ENCODE measurements at regions not wholly inside any gene's neighbourhood (a gene's known extent, or its start where the extent isn't known, plus 50 kb on each side); places are given as distances from the start of the nearest gene placed in this dataset.

DNA sequence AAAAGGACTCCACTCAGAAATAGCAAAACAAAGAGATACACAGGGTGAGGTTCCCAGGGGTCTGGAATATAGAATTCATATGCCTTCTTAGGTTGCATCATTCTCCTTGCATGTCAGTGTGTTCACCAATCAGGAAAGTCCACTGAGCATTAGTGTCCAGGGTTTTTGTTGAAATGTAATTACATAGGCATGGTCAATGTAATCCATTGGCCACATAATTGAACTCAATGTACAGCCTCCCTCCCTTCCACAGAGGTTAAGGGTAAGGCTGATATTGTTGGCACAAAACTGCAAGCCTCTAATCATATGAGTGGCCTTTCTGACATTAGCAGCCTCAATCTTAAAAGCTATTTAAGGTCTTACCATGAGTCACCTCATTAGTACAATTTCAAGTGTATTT lies 736.1 kb upstream of the VSTM2A start:
- no peak for TF ChIP-seq POLR2A (IDR thresholded peaks at IDR 0.05)
- TF ChIP-seq, protein P1, sequence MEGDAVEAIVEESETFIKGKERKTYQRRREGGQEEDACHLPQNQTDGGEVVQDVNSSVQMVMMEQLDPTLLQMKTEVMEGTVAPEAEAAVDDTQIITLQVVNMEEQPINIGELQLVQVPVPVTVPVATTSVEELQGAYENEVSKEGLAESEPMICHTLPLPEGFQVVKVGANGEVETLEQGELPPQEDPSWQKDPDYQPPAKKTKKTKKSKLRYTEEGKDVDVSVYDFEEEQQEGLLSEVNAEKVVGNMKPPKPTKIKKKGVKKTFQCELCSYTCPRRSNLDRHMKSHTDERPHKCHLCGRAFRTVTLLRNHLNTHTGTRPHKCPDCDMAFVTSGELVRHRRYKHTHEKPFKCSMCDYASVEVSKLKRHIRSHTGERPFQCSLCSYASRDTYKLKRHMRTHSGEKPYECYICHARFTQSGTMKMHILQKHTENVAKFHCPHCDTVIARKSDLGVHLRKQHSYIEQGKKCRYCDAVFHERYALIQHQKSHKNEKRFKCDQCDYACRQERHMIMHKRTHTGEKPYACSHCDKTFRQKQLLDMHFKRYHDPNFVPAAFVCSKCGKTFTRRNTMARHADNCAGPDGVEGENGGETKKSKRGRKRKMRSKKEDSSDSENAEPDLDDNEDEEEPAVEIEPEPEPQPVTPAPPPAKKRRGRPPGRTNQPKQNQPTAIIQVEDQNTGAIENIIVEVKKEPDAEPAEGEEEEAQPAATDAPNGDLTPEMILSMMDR (IDR thresholded peaks at IDR 0.05): no peak
- intact Hi-C loops (cut with DNase I; ENCODE audit: low total_unique reads): no loop called here

DNA sequence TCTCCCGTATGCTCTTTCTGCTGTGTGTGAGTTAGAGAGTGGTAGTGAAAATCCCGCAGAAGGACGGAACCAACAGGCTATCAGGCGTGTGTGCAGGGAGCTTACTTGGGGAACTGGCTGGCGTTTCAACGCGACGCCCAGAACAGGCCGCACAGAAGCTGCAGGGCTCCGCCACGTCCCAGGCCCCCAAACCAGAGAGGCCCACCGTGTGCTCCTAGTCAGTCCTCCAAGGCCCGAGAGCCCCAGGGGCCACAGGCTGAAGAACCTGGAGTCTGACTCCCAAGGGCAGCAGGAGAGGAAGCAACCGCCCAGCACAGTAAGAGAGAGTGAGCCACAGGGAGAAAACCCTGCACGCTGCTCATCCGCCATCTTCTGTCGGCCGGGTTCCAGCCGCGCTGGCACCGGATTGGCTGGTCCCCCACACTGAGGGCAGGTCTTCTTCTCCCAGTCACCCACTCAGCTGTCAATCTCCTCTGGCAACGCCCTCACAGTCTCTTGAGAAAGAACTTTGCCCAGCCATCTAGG lies 730.6 kb upstream of the VSTM2A start:
- 75 to 78% methylated on average over 21 to 22 of the region's 22 CpGs for WGBS, 2 donors
- Histone ChIP-seq H3K4me1 (no peaks in the 10 kb centered on the region), H3K4me3 (peak overlapping the region; percentile 38 to 52), H3K9me3 (no peaks in the 10 kb centered on the region), H3K36me3 (ENCODE audit: low read depth, missing control alignments) (no peaks in the 10 kb centered on the region), H3K27me3 (no peaks in the 10 kb centered on the region), H3K27ac (peak overlapping the region in 1 of 2 donors; percentile 52)
- peak; percentile 85 for DNase-seq
- intact Hi-C loops (cut with DNase I; ENCODE audit: low total_unique reads): no loop called here
- TF ChIP-seq, protein P1 (IDR thresholded peaks at IDR 0.05): no peak
- TF ChIP-seq POLR2A (IDR thresholded peaks at IDR 0.05): no peak

More for the DNA sequence above, 736.1 kb upstream of the VSTM2A start:
- Histone ChIP-seq H3K36me3 (ENCODE audit: low read depth, missing control alignments) (no peaks in the 10 kb centered on the region), H3K27ac (no peak overlapping the region), H3K9me3 (no peaks in the 10 kb centered on the region), H3K4me1 (no peaks in the 10 kb centered on the region), H3K27me3 (no peaks in the 10 kb centered on the region), H3K4me3 (no peak overlapping the region)
- DNase-seq: no peak

DNA sequence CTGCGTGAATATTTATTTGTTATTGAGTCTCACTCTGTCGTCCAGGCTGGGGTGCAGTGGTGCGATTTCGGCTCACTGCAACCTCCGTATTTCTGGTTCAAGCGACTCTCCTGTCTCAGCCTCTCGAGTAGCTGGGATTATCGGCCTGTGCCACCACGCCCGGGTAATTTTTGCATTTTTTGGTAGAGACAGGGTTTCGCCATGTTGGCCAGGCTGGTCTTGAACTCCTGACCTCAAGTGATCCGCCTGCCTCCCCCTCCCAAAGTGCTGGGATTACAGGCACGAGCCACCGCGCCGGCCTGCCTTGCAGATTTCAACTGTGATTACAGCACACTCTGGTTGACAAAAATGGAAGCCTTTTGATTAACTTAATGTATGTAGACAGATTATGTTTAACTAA lies 730.0 kb upstream of the VSTM2A start:
- intact Hi-C loops (cut with DNase I; ENCODE audit: low total_unique reads): no loop called here
- no peaks in the 10 kb centered on the region for H3K4me1 ChIP-seq
- 58 to 65% methylated on average over 16 of the region's 16 CpGs for WGBS, 2 donors
- H3K27ac ChIP-seq: no peak overlapping the region
- peak overlapping the region; percentile 38 to 52 for H3K4me3 ChIP-seq
- TF ChIP-seq, protein P1 (IDR thresholded peaks at IDR 0.05): no peak
- H3K36me3 ChIP-seq (ENCODE audit: low read depth, missing control alignments): no peaks in the 10 kb centered on the region
- DNase-seq: no peak
- H3K9me3 ChIP-seq: no peaks in the 10 kb centered on the region
- H3K27me3 ChIP-seq: no peaks in the 10 kb centered on the region

DNA sequence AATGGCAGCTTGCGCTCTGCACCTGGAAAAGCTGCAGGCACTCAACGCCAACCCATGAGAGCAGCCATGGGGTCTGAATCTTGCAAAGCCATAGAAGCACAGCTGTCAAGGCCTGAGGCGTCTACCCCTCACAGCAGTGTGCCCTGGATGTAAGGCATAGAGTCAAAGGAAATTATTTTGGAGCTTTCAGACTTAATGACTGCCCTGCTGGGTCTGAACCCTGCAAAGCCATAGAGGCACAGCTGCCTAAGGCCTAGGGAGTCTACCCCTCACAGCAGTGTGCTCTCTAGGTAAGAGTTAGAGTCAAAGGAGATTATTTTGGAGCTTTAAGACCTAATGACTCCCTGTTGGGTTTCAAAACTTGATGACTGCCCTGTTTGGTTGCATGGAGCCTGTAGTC lies 706.9 kb upstream of the VSTM2A start:
- H3K4me3 ChIP-seq: no peak overlapping the region
- no peak for TF ChIP-seq POLR2A (IDR thresholded peaks at IDR 0.05)
- TF ChIP-seq, protein P1 (IDR thresholded peaks at IDR 0.05): no peak

DNA sequence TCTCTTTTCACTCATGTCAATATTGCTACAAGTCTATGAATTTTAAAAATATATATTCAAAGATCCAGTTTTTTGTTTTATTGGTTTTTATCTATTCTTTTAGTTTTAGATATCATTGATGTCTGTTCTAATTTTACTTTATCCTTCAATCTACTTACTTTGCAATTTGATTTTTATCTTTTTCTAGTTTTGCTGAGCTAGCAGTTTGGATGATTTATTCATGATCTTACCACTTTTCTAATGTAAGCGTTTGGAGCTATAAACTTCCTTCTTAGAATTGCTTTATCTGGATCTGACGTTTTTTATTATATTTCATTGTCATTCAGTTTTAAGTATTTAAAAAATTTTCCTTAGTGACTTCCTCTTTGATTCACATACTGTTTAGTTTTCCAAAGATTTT lies 664.5 kb upstream of the VSTM2A start:
- Histone ChIP-seq H3K4me3 (no peak overlapping the region), H3K4me1 (no peaks in the 10 kb centered on the region), H3K27ac (no peak overlapping the region), H3K9me3 (no peaks in the 10 kb centered on the region), H3K27me3 (no peaks in the 10 kb centered on the region), H3K36me3 (ENCODE audit: low read depth, missing control alignments) (no peaks in the 10 kb centered on the region)
- 36 to 64% methylated on average over 2 of the region's 2 CpGs for WGBS, 2 donors
- no peak for DNase-seq
- TF ChIP-seq, protein P1 (IDR thresholded peaks at IDR 0.05): no peak
- no peak for TF ChIP-seq POLR2A (IDR thresholded peaks at IDR 0.05)
- intact Hi-C loops (cut with DNase I; ENCODE audit: low total_unique reads): no loop called here

More for the DNA sequence above, 706.9 kb upstream of the VSTM2A start:
- Histone ChIP-seq H3K27ac (no peak overlapping the region), H3K36me3 (ENCODE audit: low read depth, missing control alignments) (no peaks in the 10 kb centered on the region), H3K9me3 (no peaks in the 10 kb centered on the region), H3K27me3 (no peaks in the 10 kb centered on the region), H3K4me1 (no peaks in the 10 kb centered on the region)
- DNase-seq: no peak
- 79 to 82% methylated on average over 3 of the region's 3 CpGs for WGBS, 2 donors
- intact Hi-C loops (cut with DNase I; ENCODE audit: low total_unique reads): no loop called here
